Nephron (organoid): ENCODE measurements at regions not wholly inside any gene's neighbourhood (a gene's known extent, or its start where the extent isn't known, plus 50 kb on each side); places are given as distances from the start of the nearest gene placed in this dataset.

Experiments used
- H3K27ac Mint-ChIP-seq, 3 experiments: 2 replicates each; pipeline ENCODE4 v1.8.0; 2020; ENCODE audit warnings: mixed read lengths in 3 of 3, mild to moderate bottlenecking in 2 of 3, moderate library complexity in 1 of 3
- H3K27me3 Mint-ChIP-seq: 2 replicates; pipeline ENCODE4 v1.8.0; 2021; ENCODE audit warnings: low read depth, mild to moderate bottlenecking, moderate library complexity, mixed read lengths
- H3K36me3 Mint-ChIP-seq: 2 replicates; pipeline ENCODE4 v1.8.0; 2020; ENCODE audit warnings: low read depth, mixed read lengths
- H3K4me1 Mint-ChIP-seq: 2 replicates; pipeline ENCODE4 v1.8.0; 2020; ENCODE audit warnings: mixed read lengths
- H3K4me3 Mint-ChIP-seq, 3 experiments: 2 replicates each; pipeline ENCODE4 v1.8.0; 2020; ENCODE audit warnings: mild to moderate bottlenecking in 3 of 3, mixed read lengths in 3 of 3, moderate library complexity in 2 of 3
- H3K9me3 Mint-ChIP-seq: 2 replicates; pipeline ENCODE4 v1.8.0; 2020; ENCODE audit warnings: mixed read lengths
- CTCF ChIP-seq, 3 experiments: fragments of 200-600 bp; sonication (generic); IDR thresholded peaks; one replicate each; pipeline ENCODE4 v1.5.0; 2021; ENCODE audit warnings: antibody characterized with exemption in 3 of 3; ENCODE audit not compliant: unreplicated experiment in 3 of 3

GRCh38 chr5:96148376-96148775, 186.7 kb upstream of the ELL2 start:
- H3K36me3 Mint-ChIP-seq, result no peaks in the 10 kb centered on the region
- no peak overlapping the region for H3K27ac Mint-ChIP-seq
- no peak for TF ChIP-seq CTCF (IDR thresholded peaks at IDR 0.05; ENCODE audit: unreplicated experiment in 3 of 3)
- no peaks in the 10 kb centered on the region for H3K4me1 Mint-ChIP-seq
- peaks cover 9% of the 10 kb centered on the region for H3K27me3 Mint-ChIP-seq
- H3K9me3 Mint-ChIP-seq, result no peaks in the 10 kb centered on the region
- no peak overlapping the region for H3K4me3 Mint-ChIP-seq

- Mint-ChIP-seq H3K27me3 (peaks cover 9% of the 10 kb centered on the region), H3K9me3 (no peaks in the 10 kb centered on the region), H3K36me3 (no peaks in the 10 kb centered on the region), H3K27ac (no peak overlapping the region), H3K4me1 (no peaks in the 10 kb centered on the region), H3K4me3 (no peak overlapping the region)
- TF ChIP-seq CTCF (IDR thresholded peaks at IDR 0.05; ENCODE audit: unreplicated experiment in 3 of 3), result no peak
Measured at GRCh38 chr5:96147866-96148265, 186.2 kb upstream of the ELL2 start.

GRCh38 chr5:96146675-96147074, 185.0 kb upstream of the ELL2 start:
- H3K36me3 Mint-ChIP-seq, result no peaks in the 10 kb centered on the region
- no peak for TF ChIP-seq CTCF (IDR thresholded peaks at IDR 0.05; ENCODE audit: unreplicated experiment in 3 of 3)
- H3K4me3 Mint-ChIP-seq, result no peak overlapping the region
- H3K9me3 Mint-ChIP-seq, result no peaks in the 10 kb centered on the region
- H3K27ac Mint-ChIP-seq, result peak overlapping the region in 1 of 3 experiments; percentile 18
- H3K4me1 Mint-ChIP-seq, result no peaks in the 10 kb centered on the region
- peaks cover 9% of the 10 kb centered on the region for H3K27me3 Mint-ChIP-seq

- H3K4me1 Mint-ChIP-seq, result no peaks in the 10 kb centered on the region
- no peak overlapping the region for H3K27ac Mint-ChIP-seq
- TF ChIP-seq CTCF (IDR thresholded peaks at IDR 0.05; ENCODE audit: unreplicated experiment in 3 of 3), result no peak
- no peaks in the 10 kb centered on the region for H3K9me3 Mint-ChIP-seq
- H3K4me3 Mint-ChIP-seq, result no peak overlapping the region
- no peaks in the 10 kb centered on the region for H3K36me3 Mint-ChIP-seq
- H3K27me3 Mint-ChIP-seq, result peaks cover 3% of the 10 kb centered on the region
Measured at GRCh38 chr5:96144289-96144688, 182.6 kb upstream of the ELL2 start.

GRCh38 chr5:96143450-96143849, 181.8 kb upstream of the ELL2 start:
- no peak overlapping the region for H3K27ac Mint-ChIP-seq
- no peaks in the 10 kb centered on the region for H3K36me3 Mint-ChIP-seq
- no peaks in the 10 kb centered on the region for H3K4me1 Mint-ChIP-seq
- peaks cover 3% of the 10 kb centered on the region for H3K27me3 Mint-ChIP-seq
- TF ChIP-seq CTCF (IDR thresholded peaks at IDR 0.05; ENCODE audit: unreplicated experiment in 3 of 3), result no peak
- no peaks in the 10 kb centered on the region for H3K9me3 Mint-ChIP-seq
- H3K4me3 Mint-ChIP-seq, result no peak overlapping the region

- Mint-ChIP-seq H3K27ac (no peak overlapping the region), H3K36me3 (no peaks in the 10 kb centered on the region)
- no peak for TF ChIP-seq CTCF (IDR thresholded peaks at IDR 0.05; ENCODE audit: unreplicated experiment in 3 of 3)
Measured at GRCh38 chr5:96142786-96143434, 181.3 kb upstream of the ELL2 start.

More at GRCh38 chr5:96142786-96143434, 181.3 kb upstream of the ELL2 start:
- H3K27me3 Mint-ChIP-seq, result peaks cover 3% of the 10 kb centered on the region
- no peaks in the 10 kb centered on the region for H3K4me1 Mint-ChIP-seq
- H3K9me3 Mint-ChIP-seq, result no peaks in the 10 kb centered on the region
- H3K4me3 Mint-ChIP-seq, result no peak overlapping the region
